ENCODE measurements at regions not wholly inside any gene's neighbourhood (a gene's known extent, or its start where the extent isn't known, plus 50 kb on each side); places are given as distances from the start of the nearest gene placed in this dataset.

DNA sequence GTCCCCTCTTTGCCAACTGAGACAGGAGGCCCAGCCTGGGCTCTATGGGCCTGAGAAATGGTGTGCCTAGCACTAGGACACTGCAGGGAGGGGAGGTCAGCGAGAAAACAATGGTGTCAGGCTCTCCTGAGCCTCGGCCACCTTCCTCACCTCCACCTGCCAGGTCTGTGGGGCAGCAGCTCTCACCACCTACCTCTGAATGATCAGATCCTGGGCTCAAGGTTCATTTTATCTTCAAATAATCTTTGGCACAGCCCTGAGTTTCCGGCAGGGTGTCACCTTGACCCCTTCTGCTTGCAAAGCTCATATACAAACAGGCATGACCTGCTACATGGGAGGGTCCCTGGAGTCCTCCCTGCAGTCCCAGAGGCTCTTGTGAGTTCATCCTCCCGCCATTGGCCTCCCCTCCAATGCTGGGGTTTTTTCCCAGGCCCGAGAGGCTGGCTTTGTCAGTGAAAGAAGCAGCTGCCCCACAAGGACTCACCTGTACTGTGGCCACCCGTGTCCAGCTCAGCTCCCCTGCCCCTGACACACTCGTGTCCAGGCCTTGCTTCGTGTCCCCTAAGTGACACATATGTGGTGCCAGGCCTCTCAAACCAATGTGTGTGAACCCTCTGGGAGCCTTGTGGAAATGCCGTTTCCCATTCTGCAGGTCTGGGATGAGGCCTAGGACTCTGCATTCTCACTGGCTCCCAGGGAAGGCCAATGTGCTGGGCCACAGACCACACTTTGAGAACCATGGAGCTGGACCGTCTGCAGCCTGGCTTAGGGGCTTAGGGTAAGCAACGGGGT is 176.8 kb upstream of the CIBAR2 start:
- H3K4me3 Mint-ChIP-seq = no peak overlapping the region
- DNase-seq (no peak), ATAC-seq (no peak)
- H3K27me3 Mint-ChIP-seq = no peaks in the 10 kb centered on the region
- CTCF ChIA-PET = no interaction called here
- no peaks in the 10 kb centered on the region for H3K9me3 Mint-ChIP-seq (ENCODE audit: low read depth)
- no peaks in the 10 kb centered on the region for H3K36me3 Mint-ChIP-seq
- H3K4me1 Mint-ChIP-seq = no peaks in the 10 kb centered on the region
- no peak overlapping the region for H3K27ac Mint-ChIP-seq

DNA sequence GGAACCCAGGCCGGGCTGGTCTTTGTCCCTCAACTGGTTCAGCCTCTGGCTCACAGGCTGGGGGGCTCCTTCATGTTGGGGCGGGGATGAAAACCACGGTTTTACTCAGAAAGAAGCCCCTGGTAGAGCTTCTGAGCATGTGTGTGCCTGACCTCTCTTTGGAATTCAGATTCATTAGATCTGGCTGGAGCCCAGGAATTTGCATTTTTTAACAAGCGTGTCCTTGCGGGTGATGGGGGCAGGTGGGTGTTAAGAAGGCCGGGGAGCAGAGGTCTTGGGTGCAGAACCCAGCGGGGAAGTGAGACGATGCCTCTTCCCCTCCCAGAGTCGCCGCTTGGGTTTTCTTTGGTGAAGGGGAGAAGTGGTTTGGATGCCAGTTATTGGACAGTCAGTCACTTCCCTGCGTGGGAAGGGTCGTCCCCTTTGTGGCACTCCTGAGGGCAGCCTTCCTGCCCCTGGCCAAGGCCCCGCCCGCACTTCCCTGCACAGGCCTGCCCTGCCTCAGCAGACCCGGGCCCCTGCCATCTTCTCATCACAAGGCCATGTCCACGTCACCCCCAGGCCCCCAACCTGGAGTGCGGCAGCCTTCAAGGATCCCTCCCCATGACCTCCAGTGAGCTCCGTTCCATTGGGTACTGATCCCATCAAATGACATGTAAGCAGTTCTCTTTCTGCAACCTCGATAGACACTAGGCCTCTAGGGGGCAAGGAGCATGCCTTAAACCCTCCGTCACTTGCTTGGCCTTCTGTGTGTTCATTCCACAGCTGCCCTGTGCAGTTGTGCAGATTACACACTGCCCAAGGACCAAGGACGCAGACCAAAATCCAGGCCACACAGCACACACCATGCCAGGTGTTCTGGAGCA is 177.7 kb upstream of the CIBAR2 start:
- Mint-ChIP-seq H3K4me3 (no peak overlapping the region), H3K36me3 (no peaks in the 10 kb centered on the region), H3K27me3 (no peaks in the 10 kb centered on the region), H3K4me1 (no peaks in the 10 kb centered on the region), H3K27ac (no peak overlapping the region), H3K9me3 (ENCODE audit: low read depth) (no peaks in the 10 kb centered on the region)
- DNase-seq = no peak
- CTCF ChIA-PET = no interaction called here
- ATAC-seq = no peak

DNA sequence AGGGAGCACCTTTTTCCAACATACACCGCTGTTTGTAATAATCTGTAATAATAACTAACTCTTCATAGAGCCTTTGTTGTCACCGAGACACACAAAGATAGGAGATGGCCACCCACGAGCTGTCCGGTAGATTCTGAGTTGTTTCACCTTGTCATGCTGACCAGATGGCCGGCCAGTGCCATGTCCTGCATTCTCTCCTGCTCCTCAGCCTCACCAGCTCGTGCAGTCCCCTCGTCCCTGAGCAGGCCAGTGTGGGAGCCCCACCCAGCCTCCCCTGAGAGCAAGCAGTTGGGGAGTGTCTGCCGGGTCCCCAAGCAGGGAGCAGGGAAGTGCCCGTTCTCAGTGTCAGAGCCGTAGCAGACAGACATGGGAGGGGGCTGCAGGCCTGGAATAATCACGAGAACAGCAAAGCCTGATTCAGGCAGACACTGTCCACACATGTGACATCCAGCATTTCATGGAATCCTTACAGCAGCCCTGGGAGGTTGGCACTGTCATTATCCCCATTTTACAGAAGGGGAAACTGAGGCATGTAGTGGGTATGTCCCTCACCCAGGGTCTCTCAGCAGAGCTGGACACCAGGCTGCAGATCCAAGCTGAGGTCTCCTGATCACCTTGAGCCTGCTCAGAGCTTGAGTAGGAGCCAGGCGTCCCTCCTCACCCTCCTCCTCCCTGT is 178.5 kb upstream of the CIBAR2 start:
- Mint-ChIP-seq H3K4me3 (no peak overlapping the region), H3K27me3 (no peaks in the 10 kb centered on the region), H3K9me3 (ENCODE audit: low read depth) (no peaks in the 10 kb centered on the region), H3K36me3 (no peaks in the 10 kb centered on the region), H3K27ac (no peak overlapping the region), H3K4me1 (no peaks in the 10 kb centered on the region)
- CTCF ChIA-PET = no interaction called here
- ATAC-seq = no peak
- DNase-seq = no peak

- CTCF ChIA-PET = no interaction called here
- H3K4me1 Mint-ChIP-seq = no peaks in the 10 kb centered on the region
- no peak overlapping the region for H3K27ac Mint-ChIP-seq
- no peak for ATAC-seq
- H3K27me3 Mint-ChIP-seq = no peaks in the 10 kb centered on the region
- H3K36me3 Mint-ChIP-seq = no peaks in the 10 kb centered on the region
- H3K9me3 Mint-ChIP-seq (ENCODE audit: low read depth) = no peaks in the 10 kb centered on the region
- no peak overlapping the region for H3K4me3 Mint-ChIP-seq
- DNase-seq = no peak
Observed at GRCh38 chr16:85291302-85292148, 179.3 kb upstream of the CIBAR2 start.

- Mint-ChIP-seq H3K4me3 (no peak overlapping the region), H3K4me1 (no peaks in the 10 kb centered on the region), H3K36me3 (no peaks in the 10 kb centered on the region), H3K9me3 (ENCODE audit: low read depth) (no peaks in the 10 kb centered on the region), H3K27ac (no peak overlapping the region), H3K27me3 (no peaks in the 10 kb centered on the region)
- no peak for ATAC-seq
- DNase-seq = no peak
- CTCF ChIA-PET = interaction anchor here (1.3 kb wide), 1 partner anchor 178 kb away, joined by 3 read pairs; no protein-coding TSS in a partner anchor
Observed at GRCh38 chr16:85293458-85293857, 181.2 kb upstream of the CIBAR2 start.

DNA sequence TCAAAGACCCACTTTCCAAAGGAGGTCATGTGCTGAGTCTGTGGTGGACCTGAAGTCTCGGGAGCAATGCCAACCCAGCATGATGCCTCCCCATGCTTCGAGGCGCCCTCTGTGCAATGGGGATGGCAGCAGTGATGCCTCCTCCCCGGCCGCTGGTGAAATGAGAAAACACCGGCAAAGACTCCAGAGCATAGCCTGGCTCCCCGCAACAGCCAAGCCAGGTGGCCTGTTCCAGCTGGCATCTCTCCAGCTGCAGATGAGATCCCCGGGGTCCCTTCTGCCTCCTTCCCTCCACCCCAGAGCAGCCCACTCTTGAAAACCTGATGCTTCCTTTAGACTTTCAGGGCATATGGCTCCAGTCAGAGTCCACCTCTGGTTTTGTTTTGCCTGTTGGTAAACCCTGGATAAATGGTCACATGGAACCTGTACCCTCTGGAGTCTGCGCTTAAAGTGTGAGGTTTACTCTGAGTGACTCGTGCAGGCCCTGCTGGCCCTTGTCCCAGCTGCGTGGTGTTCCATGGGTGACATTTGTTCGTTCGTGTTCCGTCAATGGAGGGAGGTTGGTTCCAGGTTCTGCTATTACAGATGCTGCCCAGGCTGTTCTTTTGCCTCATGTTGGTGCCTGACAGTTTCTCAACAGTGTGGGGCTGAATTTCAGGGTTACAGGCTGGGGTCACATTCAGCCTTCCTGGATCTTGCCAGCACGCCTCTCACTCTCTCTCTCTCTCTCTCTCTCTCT is 181.8 kb upstream of the CIBAR2 start:
- DNase-seq (no peak), ATAC-seq (no peak)
- Mint-ChIP-seq H3K27ac (no peak overlapping the region), H3K4me3 (no peak overlapping the region), H3K27me3 (no peaks in the 10 kb centered on the region), H3K9me3 (ENCODE audit: low read depth) (no peaks in the 10 kb centered on the region), H3K36me3 (no peaks in the 10 kb centered on the region), H3K4me1 (no peaks in the 10 kb centered on the region)
- CTCF ChIA-PET = interaction anchor here (1.3 kb wide), 1 partner anchor 179 kb away, joined by 3 read pairs; no protein-coding TSS in a partner anchor

- DNase-seq = no peak
- no peak for ATAC-seq
- no peaks in the 10 kb centered on the region for H3K9me3 Mint-ChIP-seq (ENCODE audit: low read depth)
- H3K36me3 Mint-ChIP-seq = no peaks in the 10 kb centered on the region
- H3K27me3 Mint-ChIP-seq = no peaks in the 10 kb centered on the region
- CTCF ChIA-PET = no interaction called here
- H3K4me1 Mint-ChIP-seq = no peaks in the 10 kb centered on the region
- H3K4me3 Mint-ChIP-seq = no peak overlapping the region
- H3K27ac Mint-ChIP-seq = no peak overlapping the region
Observed at GRCh38 chr16:85294810-85295508, 182.7 kb upstream of the CIBAR2 start.

DNA sequence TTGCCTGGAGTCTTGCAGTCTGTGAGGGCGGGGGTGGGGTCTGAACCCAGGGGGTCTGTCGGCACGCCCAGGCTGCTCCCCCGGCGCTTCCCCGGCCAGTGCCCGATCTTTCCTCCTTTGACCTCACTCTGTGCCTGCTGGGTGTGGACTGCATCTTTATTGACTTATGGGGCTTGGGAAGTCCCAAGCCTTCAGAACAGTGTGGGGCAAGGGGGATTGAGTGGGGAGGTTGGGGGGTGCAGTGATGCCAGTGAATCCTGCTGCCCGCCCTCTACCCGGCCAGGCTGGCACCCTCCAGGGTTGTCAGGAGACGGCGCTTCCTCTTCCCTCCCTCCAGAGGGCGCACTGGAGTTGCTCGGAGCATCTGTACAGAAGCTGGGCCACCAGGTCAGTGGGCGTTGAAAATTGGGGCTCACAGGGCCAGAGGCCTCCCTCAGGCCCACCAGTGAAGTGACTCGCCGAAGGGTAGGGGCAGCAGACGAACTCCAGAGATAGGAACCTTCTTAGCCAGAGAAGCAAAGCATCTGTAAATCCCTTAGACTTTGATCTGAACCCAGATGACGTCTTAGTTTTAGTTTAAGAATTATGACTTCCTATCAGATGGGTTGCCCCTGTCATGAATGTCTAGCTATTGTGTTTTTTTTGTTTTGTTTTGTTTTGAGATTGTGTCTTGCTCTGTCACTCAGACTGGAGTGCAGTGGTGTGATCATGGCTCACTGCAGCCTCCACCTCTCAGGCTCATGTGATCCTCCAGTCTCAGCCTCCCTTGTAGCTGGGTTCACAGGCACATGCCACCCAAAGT is 184.8 kb upstream of the CIBAR2 start:
- ATAC-seq (peak; percentile 89), DNase-seq (peak; percentile 66)
- H3K27me3 Mint-ChIP-seq = no peaks in the 10 kb centered on the region
- H3K36me3 Mint-ChIP-seq = no peaks in the 10 kb centered on the region
- H3K4me1 Mint-ChIP-seq = no peaks in the 10 kb centered on the region
- H3K9me3 Mint-ChIP-seq (ENCODE audit: low read depth) = no peaks in the 10 kb centered on the region
- no peak overlapping the region for H3K27ac Mint-ChIP-seq
- CTCF ChIA-PET = interaction anchor here (0.6 to 3.5 kb wide), 10 partner anchors 11 to 192 kb away, joined by 3 to 39 read pairs (median 3); no protein-coding TSS in a partner anchor
- no peak overlapping the region for H3K4me3 Mint-ChIP-seq

DNA sequence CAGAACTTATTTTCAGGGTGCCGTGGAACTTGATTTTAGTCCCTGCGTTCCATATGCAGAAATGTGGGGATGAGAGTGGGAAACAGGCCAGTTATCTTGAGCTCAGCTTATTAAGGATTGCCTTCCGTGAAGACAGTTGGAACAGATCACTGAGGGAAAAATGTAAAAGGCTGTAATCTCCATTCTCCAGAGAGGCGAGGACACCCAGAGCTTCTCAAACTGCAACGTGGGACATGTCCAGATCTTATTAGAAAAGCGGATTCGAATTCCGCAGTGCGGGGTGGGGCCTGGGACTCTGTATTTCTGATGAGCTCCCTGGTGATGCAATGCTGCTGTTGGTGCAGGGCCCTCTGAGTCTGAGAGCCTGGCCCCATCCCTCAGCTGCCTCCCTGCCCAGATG is 185.6 kb upstream of the CIBAR2 start:
- ATAC-seq = no peak
- CTCF ChIA-PET = interaction anchor here (0.9 to 3.5 kb wide), 8 partner anchors 10 to 183 kb away, joined by 3 to 39 read pairs (median 3); no protein-coding TSS in a partner anchor
- no peak overlapping the region for H3K4me3 Mint-ChIP-seq

GRCh38 chr16:85300406-85300968 is 188.2 kb upstream of the CIBAR2 start:
- no peak overlapping the region for H3K27ac Mint-ChIP-seq
- no peaks in the 10 kb centered on the region for H3K9me3 Mint-ChIP-seq (ENCODE audit: low read depth)
- ATAC-seq = no peak
- no peak overlapping the region for H3K4me3 Mint-ChIP-seq
- peaks cover 13% of the 10 kb centered on the region for H3K4me1 Mint-ChIP-seq
- no peaks in the 10 kb centered on the region for H3K27me3 Mint-ChIP-seq
- DNase-seq = no peak
- H3K36me3 Mint-ChIP-seq = no peaks in the 10 kb centered on the region
- CTCF ChIA-PET = interaction anchor here (1.5 kb wide), 1 partner anchor 25 kb away, joined by 3 read pairs; no protein-coding TSS in a partner anchor

More for the DNA sequence above, 185.6 kb upstream of the CIBAR2 start:
- Mint-ChIP-seq H3K9me3 (ENCODE audit: low read depth) (no peaks in the 10 kb centered on the region), H3K36me3 (no peaks in the 10 kb centered on the region), H3K27ac (no peak overlapping the region), H3K4me1 (no peaks in the 10 kb centered on the region), H3K27me3 (no peaks in the 10 kb centered on the region)
- no peak for DNase-seq

GRCh38 chr16:85301231-85301630 is 189.0 kb upstream of the CIBAR2 start:
- H3K36me3 Mint-ChIP-seq = no peaks in the 10 kb centered on the region
- H3K27me3 Mint-ChIP-seq = no peaks in the 10 kb centered on the region
- no peak overlapping the region for H3K27ac Mint-ChIP-seq
- ATAC-seq (no peak), DNase-seq (no peak)
- no peak overlapping the region for H3K4me3 Mint-ChIP-seq
- CTCF ChIA-PET = interaction anchor here (1.2 to 1.7 kb wide), 4 partner anchors 26 to 120 kb away, joined by 3 to 4 read pairs (median 3); no protein-coding TSS in a partner anchor
- H3K9me3 Mint-ChIP-seq (ENCODE audit: low read depth) = no peaks in the 10 kb centered on the region
- H3K4me1 Mint-ChIP-seq = peaks cover 21% of the 10 kb centered on the region

All from activated CD8-positive, alpha-beta memory T cell treated with anti-CD3 and anti-CD28 coated beads, Interleukin-2, amount 10 ng/mL, durations not matched to agents 7 days and 5 days (primary cell).